OCI-LY7 (cell line): ENCODE measurements at regions not wholly inside any gene's neighbourhood (a gene's known extent, or its start where the extent isn't known, plus 50 kb on each side); places are given as distances from the start of the nearest gene placed in this dataset.

Experiments
- BruUV-seq: library from RNA; stranded (reverse); fragments of 400-500 nt; replicated peaks from 2 replicates; lab custom pipeline; 2021; lab: Mats Ljungman, UMichigan
- CTCF ChIA-PET: fragments of 300-600 bp; sonication (Branson Sonifier 250); formaldehyde crosslinking; loops from one replicate; lab custom pipeline; 2022; ENCODE audit warnings: antibody characterized with exemption; ENCODE audit not compliant: unreplicated experiment; lab: Charles Lee
- POLR2A ChIA-PET: fragments of 300-600 bp; sonication (Branson Sonifier 250); formaldehyde crosslinking; loops from one replicate; lab custom pipeline; 2022; ENCODE audit warnings: antibody characterized with exemption; lab: Charles Lee
- DNase-seq: peaks from one replicate; pipeline ENCODE4 v3.0.0-alpha.2; 2015; ENCODE audit warnings: low spot score
- H2AFZ ChIP-seq: fragments of 200-600 bp; sonication (generic), shearing (Covaris generic); 2 replicates; pipeline ENCODE4 v1.6.1; 2014; ENCODE audit warnings: mild to moderate bottlenecking, antibody characterized with exemption, low read length, moderate library complexity
- H3K27ac ChIP-seq: fragments of 200-600 bp; sonication (generic); 2 replicates; pipeline ENCODE4 v1.5.1; 2014; ENCODE audit warnings: mixed run types, low read depth, mild to moderate bottlenecking, moderate library complexity, low read length, inconsistent platforms; ENCODE audit not compliant: poor library complexity, severe bottlenecking
- H3K36me3 ChIP-seq: fragments of 200-600 bp; sonication (generic); 2 replicates; pipeline ENCODE4 v1.6.1; 2014; ENCODE audit warnings: mild to moderate bottlenecking, antibody characterized with exemption, low read length, moderate library complexity, mixed read lengths; ENCODE audit not compliant: insufficient read depth
- H3K4me1 ChIP-seq: fragments of 200-600 bp; sonication (generic); 2 replicates; pipeline ENCODE4 v1.5.1; 2014; ENCODE audit warnings: mild to moderate bottlenecking, low read length; ENCODE audit not compliant: insufficient read depth, poor library complexity, severe bottlenecking
- H3K4me2 ChIP-seq: fragments of 200-600 bp; sonication (generic); 2 replicates; pipeline ENCODE4 v1.6.1; 2014; ENCODE audit warnings: mild to moderate bottlenecking, low read length
- H3K4me3 ChIP-seq: fragments of 200-600 bp; sonication (generic); 2 replicates; pipeline ENCODE4 v1.5.1; 2014; ENCODE audit warnings: mild to moderate bottlenecking, low read depth, low read length; ENCODE audit not compliant: poor library complexity, severe bottlenecking
- H3K79me2 ChIP-seq: fragments of 200-600 bp; sonication (generic); 2 replicates; pipeline ENCODE4 v1.6.1; 2016; ENCODE audit warnings: low read depth, mild to moderate bottlenecking, low read length, moderate library complexity, mixed read lengths; ENCODE audit not compliant: insufficient read depth
- H3K9me2 ChIP-seq: fragments of 200-600 bp; sonication (generic); 2 replicates; pipeline ENCODE4 v1.6.1; 2016; ENCODE audit warnings: mild to moderate bottlenecking, low read length, mixed read lengths; ENCODE audit not compliant: insufficient read depth
- H3K9me3 ChIP-seq: fragments of 200-600 bp; sonication (generic); 2 replicates; pipeline ENCODE4 v1.6.1; 2014; ENCODE audit warnings: mild to moderate bottlenecking, mixed run types, low read length, mixed read lengths
- H4K20me1 ChIP-seq: fragments of 200-600 bp; sonication (generic); 2 replicates; pipeline ENCODE4 v1.6.1; 2014; ENCODE audit warnings: mild to moderate bottlenecking, antibody characterized with exemption, low read length, moderate library complexity, mixed read lengths; ENCODE audit not compliant: insufficient read depth
- EZH2phosphoT487 ChIP-seq: fragments of 200-600 bp; sonication (generic); IDR thresholded peaks from 2 replicates; pipeline ENCODE4 v1.6.1; 2018; ENCODE audit warnings: low read depth, borderline replicate concordance, mild to moderate bottlenecking, mixed run types, antibody characterized with exemption, low read length, moderate library complexity, mixed read lengths
- intact Hi-C: fragments of 100-400 bp; cut with micrococcal nuclease; formaldehyde crosslinking; loops from one replicate; pipeline ENCODE4 v1.10.0; 2022; ENCODE audit not compliant: unreplicated experiment
- TF ChIP-seq, protein P1 (sequence below): fragments of 200-600 bp; sonication (generic); conservative IDR thresholded peaks from 2 replicates; pipeline ENCODE4 v1.5.1; 2014; ENCODE audit warnings: mild to moderate bottlenecking, antibody characterized with exemption, low read length, moderate library complexity, mixed read lengths

- no peaks in the 10 kb centered on the region for H3K36me3 ChIP-seq
- TF ChIP-seq, protein P1, sequence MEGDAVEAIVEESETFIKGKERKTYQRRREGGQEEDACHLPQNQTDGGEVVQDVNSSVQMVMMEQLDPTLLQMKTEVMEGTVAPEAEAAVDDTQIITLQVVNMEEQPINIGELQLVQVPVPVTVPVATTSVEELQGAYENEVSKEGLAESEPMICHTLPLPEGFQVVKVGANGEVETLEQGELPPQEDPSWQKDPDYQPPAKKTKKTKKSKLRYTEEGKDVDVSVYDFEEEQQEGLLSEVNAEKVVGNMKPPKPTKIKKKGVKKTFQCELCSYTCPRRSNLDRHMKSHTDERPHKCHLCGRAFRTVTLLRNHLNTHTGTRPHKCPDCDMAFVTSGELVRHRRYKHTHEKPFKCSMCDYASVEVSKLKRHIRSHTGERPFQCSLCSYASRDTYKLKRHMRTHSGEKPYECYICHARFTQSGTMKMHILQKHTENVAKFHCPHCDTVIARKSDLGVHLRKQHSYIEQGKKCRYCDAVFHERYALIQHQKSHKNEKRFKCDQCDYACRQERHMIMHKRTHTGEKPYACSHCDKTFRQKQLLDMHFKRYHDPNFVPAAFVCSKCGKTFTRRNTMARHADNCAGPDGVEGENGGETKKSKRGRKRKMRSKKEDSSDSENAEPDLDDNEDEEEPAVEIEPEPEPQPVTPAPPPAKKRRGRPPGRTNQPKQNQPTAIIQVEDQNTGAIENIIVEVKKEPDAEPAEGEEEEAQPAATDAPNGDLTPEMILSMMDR = no peak
- no peak for TF ChIP-seq EZH2phosphoT487
- no peak overlapping the region for H2AFZ ChIP-seq
- no peak overlapping the region for H3K27ac ChIP-seq
- no peak for DNase-seq
- ChIA-PET CTCF (no interaction called here), POLR2A (no interaction called here)
- BruUV-seq = no TSS peak
- no peaks in the 10 kb centered on the region for H4K20me1 ChIP-seq
- H3K9me2 ChIP-seq = no peaks in the 10 kb centered on the region
- H3K4me1 ChIP-seq = no peaks in the 10 kb centered on the region
- H3K79me2 ChIP-seq = no peaks in the 10 kb centered on the region
- no peak overlapping the region for H3K4me3 ChIP-seq
- intact Hi-C loops = no loop called here
- H3K9me3 ChIP-seq = no peaks in the 10 kb centered on the region
- no peak overlapping the region for H3K4me2 ChIP-seq
Measured at GRCh38 chr16:79899716-79900115, 299.2 kb upstream of the MAF start.

DNA sequence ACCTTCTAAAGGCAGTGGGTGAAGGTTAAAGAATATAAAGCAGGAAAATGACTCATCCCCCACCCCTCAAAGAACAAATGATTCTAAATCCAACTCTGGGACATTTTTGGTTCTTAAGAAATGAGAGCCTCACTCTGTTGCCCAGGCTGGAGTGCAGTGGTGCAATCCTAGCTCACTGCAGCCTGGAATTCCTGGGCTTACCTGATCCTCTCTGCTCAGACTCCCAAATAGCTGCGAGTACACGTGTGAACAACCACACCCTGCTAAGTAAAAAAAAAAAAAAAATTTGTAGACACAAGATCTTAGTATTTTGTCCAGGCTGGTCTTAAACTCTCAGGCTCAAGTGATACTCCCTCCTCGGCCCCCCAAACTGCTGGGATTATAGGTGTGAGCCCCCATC, 298.8 kb upstream of the MAF start:
- H3K79me2 ChIP-seq = no peaks in the 10 kb centered on the region
- no peaks in the 10 kb centered on the region for H3K9me3 ChIP-seq
- ChIA-PET POLR2A (no interaction called here), CTCF (no interaction called here)
- no peaks in the 10 kb centered on the region for H3K4me1 ChIP-seq
- no peaks in the 10 kb centered on the region for H3K36me3 ChIP-seq
- H3K4me3 ChIP-seq = no peak overlapping the region
- TF ChIP-seq, protein P1 = no peak
- TF ChIP-seq EZH2phosphoT487 = no peak
- no peak overlapping the region for H2AFZ ChIP-seq
- intact Hi-C loops = no loop called here
- no peaks in the 10 kb centered on the region for H4K20me1 ChIP-seq
- BruUV-seq = no TSS peak
- no peak overlapping the region for H3K4me2 ChIP-seq
- DNase-seq = no peak
- H3K9me2 ChIP-seq = no peaks in the 10 kb centered on the region
- H3K27ac ChIP-seq = no peak overlapping the region

DNA sequence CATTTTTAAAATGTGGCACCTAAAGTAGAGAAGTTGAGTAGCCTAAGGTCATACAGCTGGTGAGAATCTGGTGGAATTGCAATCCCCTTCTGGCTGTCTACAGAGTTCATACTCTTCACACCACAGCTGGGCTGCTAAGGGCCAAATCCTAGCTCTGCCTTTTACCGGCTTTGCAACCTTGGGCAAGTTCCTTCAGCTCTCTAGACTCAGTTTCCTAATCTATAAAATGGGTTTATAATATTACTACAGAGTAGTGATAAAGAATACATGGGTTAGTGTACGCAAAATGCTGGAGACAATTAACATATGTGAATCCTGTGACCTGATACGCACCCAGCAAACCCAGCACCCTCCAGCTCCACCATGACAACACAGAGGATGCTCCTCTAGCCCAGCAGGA, 298.2 kb upstream of the MAF start:
- Histone ChIP-seq H3K36me3 (no peaks in the 10 kb centered on the region), H3K9me2 (no peaks in the 10 kb centered on the region), H3K4me2 (no peak overlapping the region), H3K9me3 (no peaks in the 10 kb centered on the region), H3K27ac (no peak overlapping the region), H3K4me3 (no peak overlapping the region), H3K4me1 (no peaks in the 10 kb centered on the region), H4K20me1 (no peaks in the 10 kb centered on the region), H2AFZ (no peak overlapping the region), H3K79me2 (no peaks in the 10 kb centered on the region)
- no peak for DNase-seq
- ChIA-PET POLR2A (no interaction called here), CTCF (no interaction called here)
- no TSS peak for BruUV-seq
- intact Hi-C loops = no loop called here
- TF ChIP-seq, protein P1 = no peak
- no peak for TF ChIP-seq EZH2phosphoT487
